NOMO-1 treated with dmso at 0.1 percent for 144 hours (cell line): ENCODE measurements at regions not wholly inside any gene's neighbourhood (a gene's known extent, or its start where the extent isn't known, plus 50 kb on each side); places are given as distances from the start of the nearest gene placed in this dataset.
"Not testable (repeated sequence)": the region's sequence is repeated elsewhere in the genome, so short reads cannot be mapped to it uniquely, and the experiment has no call there.

Experiments
- DNase-seq: peaks from one replicate; lab custom pipeline; 2025; ENCODE audit not compliant: unreplicated experiment; lab: John Stamatoyannopoulos, UW

DNA sequence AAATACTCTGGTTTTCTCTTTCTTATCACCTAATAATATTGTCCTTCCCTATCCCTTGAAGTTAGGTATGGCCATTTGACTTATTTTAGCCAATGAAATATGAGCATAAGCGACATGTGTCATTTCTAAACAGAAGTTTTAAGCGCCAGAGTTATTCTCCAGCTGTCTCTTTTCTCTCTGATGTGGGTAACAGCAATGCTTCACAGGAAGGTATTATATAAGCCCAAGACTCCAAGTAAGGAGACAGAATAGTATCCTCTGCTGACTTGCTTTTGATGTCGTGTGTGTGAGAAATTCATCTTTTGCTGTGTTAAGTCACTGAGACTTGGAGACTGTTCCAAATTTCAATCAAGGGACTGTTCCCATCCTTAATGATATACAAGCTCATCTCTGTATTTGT is 224.6 kb upstream of the NECTIN3 start:
- DNase-seq, result no peak

DNA sequence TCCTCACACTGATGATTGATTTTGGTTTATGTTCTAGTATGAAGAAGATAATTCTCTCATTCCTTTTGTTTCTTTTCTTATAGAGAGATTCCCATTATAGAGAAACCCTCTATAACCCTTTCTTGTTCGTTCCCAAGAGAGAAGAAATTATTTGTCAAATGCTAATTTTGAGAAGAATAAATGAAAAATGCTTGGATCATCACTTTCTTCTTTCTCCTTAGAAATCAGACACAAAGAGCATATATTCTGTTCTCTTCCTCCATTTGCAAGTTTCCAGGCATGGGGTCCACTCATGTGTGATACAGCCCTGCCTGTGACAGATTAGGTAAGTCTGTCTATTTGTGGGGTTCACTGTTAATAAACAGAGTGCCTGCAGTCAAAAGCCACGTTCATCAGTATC is 222.6 kb upstream of the NECTIN3 start:
- no peak for DNase-seq

DNA sequence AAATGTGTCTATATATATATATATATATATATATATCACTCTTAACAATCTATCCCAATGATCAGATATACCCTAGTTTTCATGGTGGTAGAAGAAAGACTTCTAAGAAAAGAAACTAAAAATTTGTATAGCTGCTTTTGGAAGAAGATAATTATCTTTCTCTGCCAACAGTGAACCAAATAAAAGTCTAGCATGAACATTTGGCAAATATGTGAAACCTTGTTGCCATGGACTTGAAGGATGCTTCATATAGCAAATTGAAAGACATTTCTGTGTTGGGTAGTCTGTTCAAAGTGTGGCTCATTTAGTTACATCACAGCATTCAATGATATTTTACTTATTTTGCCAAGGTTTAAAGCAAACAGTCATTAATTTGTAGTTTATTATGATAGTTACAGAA is 219.9 kb upstream of the NECTIN3 start:
- DNase-seq, result no peak

DNA sequence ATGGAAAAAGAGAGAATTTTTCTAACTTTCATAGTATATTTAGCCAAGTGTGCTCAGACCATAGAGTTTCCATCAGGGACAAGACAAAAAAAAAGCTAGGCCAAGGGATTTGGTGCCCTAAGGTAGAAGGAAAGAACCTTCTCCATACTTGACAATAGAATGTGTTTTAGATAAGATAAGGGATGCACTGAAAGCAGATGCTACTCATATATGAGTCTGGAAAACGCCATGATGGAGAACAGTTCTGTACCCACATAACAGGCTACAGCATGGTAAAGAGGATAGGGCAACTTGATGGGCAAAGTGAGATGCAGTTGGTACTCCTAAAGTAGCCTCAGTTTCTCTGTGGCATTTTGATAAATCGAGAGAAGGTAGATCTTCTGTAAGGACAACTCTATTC is 216.4 kb upstream of the NECTIN3 start:
- no peak for DNase-seq

DNA sequence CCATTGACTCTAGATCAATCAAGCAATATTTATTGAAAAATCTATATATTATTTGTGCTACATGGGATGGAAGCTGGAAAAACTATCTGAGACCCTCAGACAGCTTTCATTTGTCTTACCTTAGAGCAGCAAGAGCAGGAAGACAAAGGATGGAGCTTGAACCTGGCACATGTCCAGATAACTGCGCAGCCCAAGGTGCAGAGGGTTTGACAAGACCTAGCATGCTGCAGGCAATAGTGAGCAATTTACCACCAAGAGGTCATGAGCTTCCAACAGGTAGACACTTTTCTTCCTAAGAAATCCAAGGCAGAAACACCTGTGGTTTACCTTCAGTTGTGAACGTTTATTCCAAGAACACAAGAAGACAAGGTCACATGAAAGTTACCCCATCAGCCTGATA is 214.7 kb upstream of the NECTIN3 start:
- DNase-seq, result no peak

DNA sequence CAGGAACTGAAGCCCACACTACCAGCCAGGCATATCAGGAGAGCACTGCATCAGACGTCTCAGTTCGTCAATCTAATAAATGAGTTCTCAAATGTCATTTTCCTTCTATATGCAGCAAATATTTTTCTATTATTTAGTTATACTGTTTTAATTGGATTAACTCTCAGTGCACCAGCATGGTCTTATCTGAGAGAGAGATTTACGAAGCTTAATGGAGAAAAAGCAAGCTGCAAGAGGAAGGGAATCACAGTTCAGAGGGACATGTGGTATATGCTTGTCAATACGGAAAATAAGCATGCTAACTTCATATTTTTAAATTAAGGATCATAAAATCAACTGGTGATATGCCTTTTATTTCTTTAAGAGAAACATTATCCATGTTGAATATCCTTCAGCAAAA is 213.1 kb upstream of the NECTIN3 start:
- DNase-seq, result no peak

DNA sequence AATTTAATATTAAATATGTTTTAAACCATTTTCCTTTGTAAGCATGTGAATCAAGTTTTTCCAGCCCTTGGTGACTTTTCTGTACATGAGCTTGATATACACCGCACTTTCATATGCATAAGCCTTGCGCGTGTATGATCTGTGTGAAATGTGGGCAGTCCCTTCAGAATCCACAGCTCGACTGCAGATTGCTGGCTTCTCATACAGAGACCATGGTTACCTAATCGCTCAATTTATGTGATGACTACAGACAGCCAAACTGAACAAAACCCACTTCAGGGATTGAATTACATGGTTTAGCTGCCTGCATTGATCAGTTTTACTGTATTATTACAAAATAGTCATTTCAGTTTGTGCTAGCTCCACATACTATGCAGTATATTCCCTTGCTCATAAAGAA is 212.3 kb upstream of the NECTIN3 start:
- no peak for DNase-seq

DNA sequence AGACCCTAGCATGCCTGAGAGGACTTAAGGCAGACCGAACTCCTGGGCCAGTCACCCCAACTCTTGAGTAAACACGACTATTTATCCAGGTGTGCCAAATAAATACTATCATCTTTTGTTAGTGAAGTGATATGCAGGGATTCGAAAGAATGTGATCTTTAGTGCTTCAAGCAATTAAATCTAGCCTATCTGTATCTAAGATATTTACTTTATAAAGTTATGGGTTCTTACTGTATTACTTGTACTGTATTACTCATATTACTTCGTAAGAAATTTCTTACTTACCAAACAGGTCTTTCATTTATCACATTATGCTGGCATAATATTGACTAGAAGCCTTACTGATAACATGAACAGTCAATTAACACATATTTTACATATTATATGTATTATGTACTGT is 211.6 kb upstream of the NECTIN3 start:
- DNase-seq, result no peak

DNA sequence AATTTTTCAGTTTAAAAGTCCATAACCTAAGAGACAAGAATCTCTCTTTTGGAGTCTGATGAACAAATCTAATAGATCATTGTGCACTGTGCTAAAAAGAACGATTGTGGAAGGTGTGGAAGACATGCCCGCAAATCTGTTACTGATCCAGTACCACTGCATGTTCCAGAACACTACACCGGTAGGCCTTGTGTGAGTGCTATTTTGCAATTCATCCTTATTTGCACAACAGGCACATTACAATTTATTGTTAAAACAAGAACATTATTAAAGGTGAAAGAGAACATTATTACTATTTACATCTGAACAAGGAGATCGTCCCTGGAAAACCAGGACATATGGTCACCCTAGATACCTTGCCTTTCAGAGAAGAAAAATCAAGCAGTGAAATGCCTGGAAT is 205.7 kb upstream of the NECTIN3 start:
- no peak for DNase-seq

DNA sequence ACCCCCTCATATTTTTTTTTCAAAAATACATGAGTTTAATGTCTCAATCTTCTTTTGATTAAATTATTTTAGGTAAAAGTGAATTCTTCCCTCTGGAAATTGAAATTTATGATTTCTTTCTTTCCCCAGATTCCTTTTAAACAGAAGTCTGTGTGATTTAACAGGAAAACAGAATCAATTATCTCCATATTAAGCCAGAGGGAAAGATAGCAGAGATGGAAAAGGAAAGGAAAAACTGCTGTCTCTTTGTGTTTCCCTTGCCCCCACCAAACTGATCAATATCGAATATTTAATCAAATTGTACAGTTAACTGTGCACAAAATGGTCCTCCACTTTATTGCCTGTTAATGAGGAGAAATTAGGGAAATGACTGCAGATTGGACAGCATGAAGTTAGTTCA is 203.5 kb upstream of the NECTIN3 start:
- DNase-seq, result no peak

DNA sequence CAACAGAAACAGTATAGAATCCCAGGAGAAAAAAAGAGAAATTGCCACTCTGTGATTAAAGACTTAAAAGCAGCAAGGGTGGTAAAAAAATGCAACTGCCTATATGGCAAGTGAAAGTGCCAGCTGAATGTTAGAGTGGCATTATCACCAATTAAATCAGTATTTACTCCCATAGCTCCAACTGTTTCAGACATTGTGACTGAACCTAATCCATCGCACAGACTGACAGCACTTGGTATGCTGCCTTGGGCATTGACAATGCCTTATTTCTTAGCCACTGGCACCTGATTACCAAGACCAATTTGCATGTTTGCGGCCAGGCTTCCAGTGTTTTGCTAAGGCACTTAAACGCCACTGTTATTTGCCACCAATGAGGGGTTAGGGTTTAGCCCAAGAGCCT is 201.9 kb upstream of the NECTIN3 start:
- no peak for DNase-seq

DNA sequence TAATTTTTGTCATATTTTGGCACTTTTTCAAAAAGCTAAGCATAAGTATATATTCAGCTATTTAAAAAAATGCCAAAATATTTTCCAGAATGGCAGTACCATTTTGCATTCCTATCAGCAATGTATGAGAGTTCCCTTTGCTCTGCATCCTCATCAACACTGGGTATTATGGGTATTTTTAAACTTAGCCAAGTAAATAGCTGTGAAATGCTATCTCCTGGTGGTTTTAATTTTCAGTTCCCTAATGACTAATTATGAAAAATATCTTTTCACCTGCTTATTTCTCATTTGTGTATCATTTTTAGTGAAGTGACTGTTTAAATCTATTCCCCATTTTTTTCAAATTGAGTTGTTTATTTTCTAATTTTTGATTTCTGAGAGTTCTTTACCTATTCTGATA is 199.7 kb upstream of the NECTIN3 start:
- no peak for DNase-seq

DNA sequence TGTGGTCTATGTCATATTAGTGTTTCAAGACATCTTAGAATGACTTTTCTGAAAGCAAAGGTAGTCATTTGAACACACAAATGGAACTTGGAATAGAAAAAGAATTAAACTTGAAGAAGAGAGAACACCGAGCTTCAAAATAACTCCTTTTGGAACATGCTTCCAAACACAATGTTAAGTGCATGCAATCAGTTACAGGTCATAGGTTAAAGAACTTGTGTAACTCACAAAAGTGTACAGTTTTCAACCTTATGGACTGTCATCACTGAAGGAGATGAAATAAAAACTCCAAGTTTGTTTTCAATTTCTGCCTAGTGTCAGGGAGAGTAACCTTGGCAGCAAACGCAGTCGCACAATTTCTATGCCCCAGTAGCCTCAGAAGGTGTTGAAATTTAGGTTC is 192.9 kb upstream of the NECTIN3 start:
- DNase-seq, result no peak

DNA sequence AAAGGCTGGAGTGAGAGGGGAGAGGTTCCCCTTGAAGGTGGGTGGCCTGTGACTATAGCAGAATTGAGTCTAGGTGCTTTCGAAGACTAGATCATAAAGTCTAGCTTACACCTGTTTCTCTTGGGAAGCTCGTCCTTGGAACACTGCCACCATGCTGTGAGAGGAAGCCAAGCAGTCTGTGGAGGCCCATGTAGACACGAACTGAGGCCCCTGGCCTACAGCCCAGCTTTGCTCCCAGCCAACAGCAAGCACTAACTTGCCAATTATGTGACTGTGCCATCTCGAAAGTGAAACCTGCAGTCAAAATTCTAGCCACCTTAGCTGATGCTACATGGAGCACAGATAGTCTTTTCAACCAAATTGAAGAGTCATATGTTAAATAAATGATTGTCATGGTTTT is 190.5 kb upstream of the NECTIN3 start:
- DNase-seq, result no peak

DNA sequence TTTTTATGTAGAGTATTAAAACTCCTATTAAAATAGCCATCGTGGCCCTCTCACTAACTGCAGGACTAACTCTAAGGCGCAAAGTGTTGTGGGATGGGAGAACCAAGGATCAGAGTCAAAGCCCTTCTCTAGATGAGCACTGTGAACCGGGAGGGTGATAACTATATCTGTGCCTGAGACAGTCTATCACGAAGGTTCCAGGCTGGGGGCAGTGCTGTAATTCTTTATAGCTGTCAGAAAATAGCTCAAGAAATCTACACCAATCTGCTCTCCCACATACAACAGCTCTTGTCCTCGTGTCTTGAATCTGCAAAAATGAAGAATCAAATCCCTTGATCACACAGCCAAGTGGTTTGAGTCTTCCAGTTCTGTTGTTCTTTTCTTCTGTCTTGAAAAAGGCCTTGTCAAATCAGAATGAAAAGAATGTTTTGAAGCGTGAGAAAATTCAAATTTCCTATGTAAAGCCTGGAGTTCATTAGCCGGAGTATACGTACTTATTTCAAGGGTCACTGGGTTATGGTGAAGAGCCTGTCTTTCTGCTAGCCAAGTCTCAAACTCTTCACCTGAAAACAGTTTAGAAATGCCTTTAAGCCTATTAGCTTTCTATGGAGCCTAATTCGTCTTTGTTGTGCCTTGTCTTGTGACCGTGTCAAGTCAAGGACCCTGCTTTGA is 185.3 kb upstream of the NECTIN3 start:
- no peak for DNase-seq

DNA sequence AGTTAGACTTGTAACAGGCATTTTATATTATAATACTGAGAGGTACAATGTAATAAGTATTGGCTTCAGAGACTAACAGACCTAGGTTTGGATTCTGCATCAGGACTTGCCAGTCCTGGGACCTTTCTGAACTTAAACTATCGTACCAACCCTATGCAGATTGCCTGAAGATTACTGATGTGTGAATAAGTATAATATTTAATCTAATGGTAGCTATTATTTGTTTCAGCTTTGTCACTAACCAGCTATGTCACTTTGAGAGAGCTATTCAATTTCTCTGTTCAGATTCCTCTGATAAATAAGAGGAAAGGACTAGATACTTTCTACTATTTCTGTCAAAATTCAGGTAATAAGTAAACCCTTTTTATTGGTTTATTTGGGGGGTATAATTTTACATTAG is 184.4 kb upstream of the NECTIN3 start:
- no peak for DNase-seq

DNA sequence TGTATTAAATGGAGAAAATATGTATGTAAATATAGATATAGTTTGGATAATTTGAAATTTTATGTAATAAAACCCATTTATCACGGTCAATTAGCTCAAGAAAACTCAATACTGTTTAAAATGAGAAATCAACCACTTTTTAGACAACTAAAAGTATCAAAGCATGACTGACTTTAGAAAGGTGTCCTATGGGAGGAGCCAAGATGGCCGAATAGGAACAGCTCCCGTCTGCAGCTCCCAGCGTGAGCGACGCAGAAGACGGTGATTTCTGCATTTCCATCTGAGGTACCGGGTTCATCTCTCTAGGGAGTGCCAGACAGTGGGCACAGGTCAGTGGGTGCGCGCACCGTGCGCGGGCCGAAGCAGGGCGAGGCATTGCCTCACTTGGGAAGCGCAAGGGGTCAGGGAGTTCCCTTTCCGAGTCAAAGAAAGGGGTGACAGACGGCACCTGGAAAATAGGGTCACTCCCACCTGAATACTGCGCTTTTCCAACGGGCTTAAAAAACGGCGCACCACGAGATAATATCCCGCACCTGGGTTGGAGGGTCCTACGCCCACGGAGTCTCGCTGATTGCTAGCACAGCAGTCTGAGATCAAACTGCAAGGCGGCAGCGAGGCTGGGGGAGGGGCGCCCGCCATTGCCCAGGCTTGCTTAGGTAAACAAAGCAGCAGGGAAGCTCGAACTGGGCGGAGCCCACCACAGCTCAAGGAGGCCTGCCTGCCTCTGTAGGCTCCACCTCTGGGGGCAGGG is 182.8 kb upstream of the NECTIN3 start:
- not testable (repeated sequence) for DNase-seq

DNA sequence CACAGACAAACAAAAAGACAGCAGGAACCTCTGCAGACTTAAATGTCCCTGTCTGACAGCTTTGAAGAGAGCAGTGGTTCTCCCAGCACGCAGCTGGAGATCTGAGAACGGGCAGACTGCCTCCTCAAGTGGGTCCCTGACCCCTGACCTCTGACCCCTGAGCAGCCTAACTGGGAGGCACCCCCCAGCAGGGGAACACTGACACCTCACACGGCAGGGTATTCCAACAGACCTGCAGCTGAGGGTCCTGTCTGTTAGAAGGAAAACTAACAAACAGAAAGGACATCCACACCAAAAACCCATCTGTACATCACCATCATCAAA is 182.3 kb upstream of the NECTIN3 start:
- not testable (repeated sequence) for DNase-seq

DNA sequence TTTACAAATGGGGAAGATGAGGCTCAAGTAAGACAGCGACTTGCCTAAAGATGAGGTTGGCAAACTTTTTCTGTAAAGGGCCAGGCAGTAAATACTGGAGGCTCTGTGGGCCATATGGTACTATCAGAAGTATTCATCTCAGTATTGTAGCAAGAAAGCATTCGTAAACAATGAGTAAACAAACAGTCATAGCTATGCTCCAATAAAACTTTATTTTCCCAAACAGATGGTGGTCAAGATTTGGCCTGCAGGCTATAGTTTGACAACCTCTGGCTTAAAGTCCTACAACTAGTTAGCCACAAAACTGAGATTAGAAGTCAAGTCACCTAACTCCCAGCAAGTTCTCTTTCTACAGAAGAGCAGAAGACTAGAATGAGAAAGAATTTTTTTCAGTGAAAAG is 177.0 kb upstream of the NECTIN3 start:
- DNase-seq, result no peak

DNA sequence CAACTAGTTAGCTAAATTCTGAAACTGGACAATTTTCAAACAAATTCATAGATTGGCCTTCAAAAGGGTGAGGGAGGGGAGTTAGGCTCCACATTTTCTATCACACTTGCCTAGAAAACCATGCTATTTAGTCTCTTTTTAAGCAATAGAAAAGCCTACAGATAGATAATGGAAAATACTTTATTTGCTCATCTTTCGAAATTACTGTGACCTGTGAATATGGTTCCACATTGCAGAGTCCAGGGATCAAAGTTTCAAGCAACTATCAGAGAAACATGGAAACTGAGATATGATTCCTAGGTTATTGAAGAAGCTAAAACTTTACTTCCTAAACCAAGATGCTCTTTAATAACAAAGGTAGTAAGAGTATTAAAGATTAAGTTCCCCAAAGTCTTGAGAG is 176.6 kb upstream of the NECTIN3 start:
- DNase-seq, result no peak

DNA sequence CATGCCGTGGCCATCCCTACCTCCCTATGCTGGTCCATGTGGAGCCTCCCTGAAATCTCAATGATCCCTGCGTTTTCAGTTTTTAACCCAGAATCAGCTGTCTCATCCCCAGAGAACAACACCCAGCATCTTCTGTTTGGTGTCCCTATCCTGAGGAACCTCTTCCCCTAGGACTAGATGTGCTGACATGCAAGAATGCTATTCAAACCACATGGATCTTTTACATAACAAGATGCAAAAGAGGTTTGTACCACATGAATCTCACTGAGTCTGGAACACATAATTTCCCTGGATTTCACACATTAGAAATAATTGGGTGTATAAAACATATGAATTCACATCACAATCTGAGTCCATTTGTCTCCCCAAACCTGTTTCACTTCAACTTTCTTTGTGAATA is 174.6 kb upstream of the NECTIN3 start:
- DNase-seq, result no peak

DNA sequence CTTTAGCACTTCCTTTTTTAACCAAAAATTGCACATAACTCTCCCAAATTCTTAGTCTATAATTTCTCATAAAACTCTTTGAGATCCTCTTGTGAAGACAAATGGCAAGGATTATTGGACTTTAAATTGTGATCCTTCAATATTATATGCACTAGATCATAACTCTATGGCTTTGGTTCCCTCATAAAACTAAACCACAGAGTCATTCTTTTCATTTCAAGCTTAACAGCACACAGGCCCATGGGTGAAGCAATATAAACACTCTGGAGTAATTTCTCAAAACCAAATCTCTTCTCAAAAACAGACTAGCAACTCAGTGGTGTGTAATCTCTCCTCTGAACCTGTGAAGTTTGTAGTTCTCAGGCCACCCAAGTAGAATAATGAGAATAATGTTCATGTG is 171.0 kb upstream of the NECTIN3 start:
- no peak for DNase-seq

DNA sequence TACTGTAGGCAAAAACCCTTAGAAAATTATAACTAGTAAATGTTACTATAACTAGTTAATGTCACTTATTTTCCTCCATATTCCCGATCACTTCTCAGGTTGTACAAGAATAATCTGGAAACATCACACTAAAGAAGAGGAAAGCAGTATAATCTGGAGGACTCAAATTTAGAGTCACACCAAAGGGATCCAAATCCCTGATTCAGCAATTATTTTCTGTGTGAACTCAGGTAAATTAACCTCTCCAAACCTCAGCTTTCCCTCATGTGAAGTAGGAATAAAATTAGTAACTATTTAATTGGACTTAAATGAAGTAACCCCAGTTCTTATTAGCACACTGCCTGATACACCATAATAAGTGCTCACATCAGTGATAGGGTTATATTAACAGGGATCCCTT is 170.1 kb upstream of the NECTIN3 start:
- no peak for DNase-seq
